Mesendoderm (in vitro differentiated cells): ENCODE measurements at regions not wholly inside any gene's neighbourhood (a gene's known extent, or its start where the extent isn't known, plus 50 kb on each side); places are given as distances from the start of the nearest gene placed in this dataset.

Source experiments
- DNase-seq: peaks from one replicate; pipeline ENCODE4 v3.0.0; 2013
- H2AK5ac ChIP-seq: 2 replicates; pipeline ENCODE4 v1.6.1; 2013; ENCODE audit warnings: low read length, inconsistent platforms
- H2BK120ac ChIP-seq: 2 replicates; pipeline ENCODE4 v1.6.1; 2013; ENCODE audit warnings: low read depth, mild to moderate bottlenecking, low read length, moderate library complexity, mixed read lengths
- H2BK15ac ChIP-seq: replicated peaks from 2 replicates; pipeline ENCODE4 v1.6.1; 2013; ENCODE audit warnings: low read depth, mild to moderate bottlenecking, moderate library complexity
- H2BK5ac ChIP-seq: 2 replicates; pipeline ENCODE4 v1.6.1; 2013; ENCODE audit warnings: low read length, inconsistent platforms
- H3K18ac ChIP-seq: 2 replicates; pipeline ENCODE4 v1.6.1; 2013; ENCODE audit warnings: mild to moderate bottlenecking, low read length, mixed read lengths
- H3K23ac ChIP-seq: one replicate; pipeline ENCODE4 v1.6.1; 2013; ENCODE audit warnings: low read length
- H3K27ac ChIP-seq: 2 replicates; pipeline ENCODE4 v1.5.1; 2013; ENCODE audit warnings: low read depth, mild to moderate bottlenecking, inconsistent platforms, low read length, moderate library complexity
- H3K27me3 ChIP-seq: 2 replicates; pipeline ENCODE4 v1.6.1; 2013; ENCODE audit warnings: low read length, control low read depth, mild to moderate bottlenecking, inconsistent platforms; ENCODE audit not compliant: insufficient read depth, poor library complexity
- H3K36me3 ChIP-seq: 2 replicates; pipeline ENCODE4 v1.6.1; 2013; ENCODE audit warnings: low read length, inconsistent platforms; ENCODE audit not compliant: control insufficient read depth, insufficient read depth
- H3K4ac ChIP-seq: one replicate; pipeline ENCODE4 v1.6.1; 2013; ENCODE audit warnings: low read depth, mild to moderate bottlenecking, low read length, moderate library complexity
- H3K4me1 ChIP-seq: 2 replicates; pipeline ENCODE4 v1.6.1; 2013; ENCODE audit warnings: low read depth, low read length, inconsistent platforms; ENCODE audit not compliant: control insufficient read depth
- H3K4me2 ChIP-seq: 2 replicates; pipeline ENCODE4 v1.6.1; 2013; ENCODE audit warnings: low read length
- H3K4me3 ChIP-seq: 2 replicates; pipeline ENCODE4 v1.5.1; 2013; ENCODE audit warnings: mild to moderate bottlenecking, low read length
- H3K56ac ChIP-seq: one replicate; pipeline ENCODE4 v1.6.1; 2013; ENCODE audit warnings: low read length
- H3K79me1 ChIP-seq: 2 replicates; pipeline ENCODE4 v1.6.1; 2013; ENCODE audit warnings: low read length, inconsistent platforms
- H3K79me2 ChIP-seq: 2 replicates; pipeline ENCODE4 v1.6.1; 2013; ENCODE audit warnings: mild to moderate bottlenecking, low read length; ENCODE audit not compliant: control insufficient read depth, insufficient read depth
- H3K9ac ChIP-seq: 2 replicates; pipeline ENCODE4 v1.6.1; 2013; ENCODE audit warnings: low read length, inconsistent platforms
- H4K5ac ChIP-seq: one replicate; pipeline ENCODE4 v1.6.1; 2013; ENCODE audit warnings: low read length
- H4K8ac ChIP-seq: one replicate; pipeline ENCODE4 v1.6.1; 2013; ENCODE audit warnings: low read depth, mild to moderate bottlenecking, control low read depth, low read length, moderate library complexity
- WGBS: extraction: QIAGEN DNeasy Blood & Tissue Kit; methylation state at CpG from one replicate; pipeline ENCODE4 v1.1.7; 2013; ENCODE audit warnings: low lambda C conversion rate, missing lambda C conversion rate; ENCODE audit not compliant: insufficient coverage; ENCODE audit errors: extremely low coverage; 5-methylcytosine and 5-hydroxymethylcytosine counted together

DNA sequence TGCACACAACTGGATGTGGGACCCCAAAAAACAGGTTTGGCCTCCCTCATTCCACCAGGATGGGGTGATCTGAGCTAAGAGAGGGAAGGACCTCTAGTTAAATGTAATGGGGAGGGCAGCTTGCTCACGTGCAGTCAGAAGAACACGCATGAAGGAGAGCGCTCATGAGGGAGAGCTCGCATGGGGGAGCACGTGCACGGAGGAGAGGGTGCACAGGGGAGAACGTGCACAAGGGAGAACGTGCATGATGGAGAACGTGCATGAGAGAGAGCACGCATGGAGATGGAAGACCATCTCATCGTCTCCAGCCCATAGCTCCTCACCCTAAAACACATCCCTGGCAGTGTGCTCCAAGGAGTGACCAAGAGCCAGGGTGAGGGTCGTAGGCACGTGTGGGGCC lies 141.2 kb downstream of the RBFOX3 start:
- H3K4me1 ChIP-seq, result no peaks in the 10 kb centered on the region
- no peaks in the 10 kb centered on the region for H3K79me2 ChIP-seq
- H2BK5ac ChIP-seq, result no peak overlapping the region
- DNase-seq, result no peak
- H3K36me3 ChIP-seq, result no peaks in the 10 kb centered on the region
- no peak overlapping the region for H3K23ac ChIP-seq
- no peak overlapping the region for H3K4me3 ChIP-seq
- no peak overlapping the region for H2BK15ac ChIP-seq
- H3K27ac ChIP-seq, result no peak overlapping the region
- no CpG with 5 or more reads among the region's 13 CpGs for WGBS
- no peak overlapping the region for H3K18ac ChIP-seq
- no peak overlapping the region for H4K5ac ChIP-seq
- no peak overlapping the region for H3K4ac ChIP-seq
- no peak overlapping the region for H3K56ac ChIP-seq
- H2AK5ac ChIP-seq, result no peak overlapping the region
- no peak overlapping the region for H4K8ac ChIP-seq
- H2BK120ac ChIP-seq, result no peak overlapping the region
- no peaks in the 10 kb centered on the region for H3K79me1 ChIP-seq
- no peak overlapping the region for H3K9ac ChIP-seq
- no peaks in the 10 kb centered on the region for H3K27me3 ChIP-seq
- no peak overlapping the region for H3K4me2 ChIP-seq

DNA sequence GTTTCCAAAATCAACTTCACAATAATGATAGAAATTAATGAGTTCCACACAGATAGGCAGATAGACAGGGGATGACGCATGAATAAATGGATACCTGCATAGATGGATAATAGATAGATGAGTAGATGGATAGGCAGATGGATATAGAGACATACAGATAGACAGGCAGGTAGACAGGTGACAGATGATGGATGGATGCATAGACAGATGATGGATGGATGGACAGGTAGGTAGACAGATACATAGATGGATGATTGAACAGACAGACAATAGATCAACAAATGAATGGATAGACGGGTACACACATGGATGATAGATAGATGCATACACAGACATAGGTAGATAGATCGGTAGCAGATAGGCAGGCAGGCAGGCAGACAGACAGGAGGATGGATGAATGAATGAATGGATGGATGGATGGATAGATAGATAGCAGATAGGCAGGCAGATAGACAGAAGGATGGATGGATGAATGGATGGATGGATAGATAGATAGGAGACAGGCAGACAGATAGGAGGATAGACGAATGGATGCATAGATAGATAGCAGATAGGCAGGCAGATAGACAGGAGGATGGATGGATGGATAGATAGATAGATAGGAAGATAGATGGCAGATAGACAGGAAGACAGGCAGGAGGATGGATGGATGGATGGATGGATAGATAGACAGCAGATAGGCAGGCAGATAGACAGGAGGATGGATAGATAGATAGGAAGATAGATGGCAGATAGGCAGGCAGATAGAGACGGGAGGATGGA lies 142.5 kb downstream of the RBFOX3 start:
- Histone ChIP-seq H3K56ac (no peak overlapping the region), H4K5ac (no peak overlapping the region), H3K4me3 (no peak overlapping the region), H3K9ac (no peak overlapping the region), H3K27ac (no peak overlapping the region), H3K79me1 (no peaks in the 10 kb centered on the region), H2AK5ac (no peak overlapping the region), H2BK15ac (no peak overlapping the region), H3K4me1 (no peaks in the 10 kb centered on the region), H3K36me3 (no peaks in the 10 kb centered on the region), H3K27me3 (no peaks in the 10 kb centered on the region), H3K23ac (no peak overlapping the region), H2BK120ac (no peak overlapping the region), H3K4me2 (no peak overlapping the region), H2BK5ac (no peak overlapping the region), H3K18ac (no peak overlapping the region), H3K79me2 (no peaks in the 10 kb centered on the region), H4K8ac (no peak overlapping the region), H3K4ac (no peak overlapping the region)
- WGBS, result no CpG with 5 or more reads among the region's 5 CpGs
- no peak for DNase-seq

GRCh38 chr17:79466562-79467350 lies 144.1 kb downstream of the RBFOX3 start:
- no peaks in the 10 kb centered on the region for H3K79me2 ChIP-seq
- H2BK5ac ChIP-seq, result no peak overlapping the region
- H3K4me3 ChIP-seq, result no peak overlapping the region
- no peak overlapping the region for H3K23ac ChIP-seq
- H2BK15ac ChIP-seq, result no peak overlapping the region
- no peaks in the 10 kb centered on the region for H3K36me3 ChIP-seq
- H3K18ac ChIP-seq, result no peak overlapping the region
- H3K27me3 ChIP-seq, result no peaks in the 10 kb centered on the region
- H3K9ac ChIP-seq, result no peak overlapping the region
- H4K8ac ChIP-seq, result no peak overlapping the region
- H2AK5ac ChIP-seq, result no peak overlapping the region
- DNase-seq, result no peak
- H4K5ac ChIP-seq, result no peak overlapping the region
- no peak overlapping the region for H3K27ac ChIP-seq
- H3K4ac ChIP-seq, result no peak overlapping the region
- H3K4me1 ChIP-seq, result no peaks in the 10 kb centered on the region
- H3K56ac ChIP-seq, result no peak overlapping the region
- H3K79me1 ChIP-seq, result no peaks in the 10 kb centered on the region
- no peak overlapping the region for H2BK120ac ChIP-seq
- no peak overlapping the region for H3K4me2 ChIP-seq
- no CpG with 5 or more reads among the region's 16 CpGs for WGBS

GRCh38 chr17:79465681-79466025 lies 145.2 kb downstream of the RBFOX3 start:
- Histone ChIP-seq H3K4ac (no peak overlapping the region), H3K56ac (no peak overlapping the region), H2BK15ac (no peak overlapping the region), H3K79me1 (no peaks in the 10 kb centered on the region), H3K36me3 (no peaks in the 10 kb centered on the region), H2AK5ac (no peak overlapping the region), H2BK5ac (no peak overlapping the region), H3K4me2 (no peak overlapping the region), H4K8ac (no peak overlapping the region), H3K27me3 (no peaks in the 10 kb centered on the region), H3K4me3 (no peak overlapping the region), H3K4me1 (no peaks in the 10 kb centered on the region), H3K79me2 (no peaks in the 10 kb centered on the region), H2BK120ac (no peak overlapping the region), H4K5ac (no peak overlapping the region), H3K23ac (no peak overlapping the region), H3K18ac (no peak overlapping the region), H3K27ac (no peak overlapping the region), H3K9ac (no peak overlapping the region)
- no CpG with 5 or more reads among the region's 14 CpGs for WGBS
- no peak for DNase-seq

DNA sequence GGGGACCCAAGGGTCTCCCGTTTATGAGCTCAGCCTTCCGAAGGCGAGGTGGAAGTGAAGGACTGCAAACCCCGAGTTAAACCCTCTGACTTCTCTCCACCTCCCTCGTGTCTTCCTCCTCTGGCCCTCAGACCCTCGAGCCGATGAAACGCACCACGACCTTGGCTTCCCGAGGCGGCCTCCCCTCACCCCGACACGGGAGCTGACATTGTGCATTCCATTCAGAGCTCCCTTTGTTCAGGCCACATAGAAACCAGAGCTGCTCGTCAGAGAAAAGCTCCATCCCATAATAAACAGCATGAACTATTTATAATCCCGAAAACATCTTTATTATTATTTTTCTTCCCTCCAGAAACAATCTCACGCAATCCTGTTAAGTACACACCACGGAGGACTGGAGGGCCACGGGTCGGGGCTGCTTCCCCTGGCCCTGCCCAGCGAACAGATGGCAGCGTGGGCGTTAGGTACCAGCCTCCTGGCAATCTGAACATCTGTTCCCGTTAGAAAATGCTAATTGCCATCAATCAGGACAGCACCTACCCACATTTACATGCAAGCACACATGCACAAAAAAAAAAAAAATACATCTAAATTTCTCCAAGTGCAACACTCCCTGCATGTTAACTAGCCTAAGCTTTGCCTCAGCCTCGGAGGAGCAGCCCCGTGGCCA lies 145.7 kb downstream of the RBFOX3 start:
- no peak for DNase-seq
- no peak overlapping the region for H3K4me2 ChIP-seq
- H3K56ac ChIP-seq, result no peak overlapping the region
- H3K36me3 ChIP-seq, result no peaks in the 10 kb centered on the region
- no peak overlapping the region for H3K23ac ChIP-seq
- H3K27me3 ChIP-seq, result no peaks in the 10 kb centered on the region
- no peak overlapping the region for H2BK120ac ChIP-seq
- 100% methylated on average over 2 of the region's 25 CpGs for WGBS
- no peak overlapping the region for H3K18ac ChIP-seq
- H3K9ac ChIP-seq, result no peak overlapping the region
- H2BK5ac ChIP-seq, result no peak overlapping the region
- H3K4me3 ChIP-seq, result no peak overlapping the region
- H2AK5ac ChIP-seq, result no peak overlapping the region
- H3K79me2 ChIP-seq, result no peaks in the 10 kb centered on the region
- H2BK15ac ChIP-seq, result no peak overlapping the region
- H3K4me1 ChIP-seq, result no peaks in the 10 kb centered on the region
- H4K5ac ChIP-seq, result no peak overlapping the region
- H3K79me1 ChIP-seq, result no peaks in the 10 kb centered on the region
- H3K4ac ChIP-seq, result no peak overlapping the region
- no peak overlapping the region for H4K8ac ChIP-seq
- no peak overlapping the region for H3K27ac ChIP-seq
